ENCODE measurements at regions not wholly inside any gene's neighbourhood (a gene's known extent, or its start where the extent isn't known, plus 50 kb on each side); places are given as distances from the start of the nearest gene placed in this dataset.

DNA sequence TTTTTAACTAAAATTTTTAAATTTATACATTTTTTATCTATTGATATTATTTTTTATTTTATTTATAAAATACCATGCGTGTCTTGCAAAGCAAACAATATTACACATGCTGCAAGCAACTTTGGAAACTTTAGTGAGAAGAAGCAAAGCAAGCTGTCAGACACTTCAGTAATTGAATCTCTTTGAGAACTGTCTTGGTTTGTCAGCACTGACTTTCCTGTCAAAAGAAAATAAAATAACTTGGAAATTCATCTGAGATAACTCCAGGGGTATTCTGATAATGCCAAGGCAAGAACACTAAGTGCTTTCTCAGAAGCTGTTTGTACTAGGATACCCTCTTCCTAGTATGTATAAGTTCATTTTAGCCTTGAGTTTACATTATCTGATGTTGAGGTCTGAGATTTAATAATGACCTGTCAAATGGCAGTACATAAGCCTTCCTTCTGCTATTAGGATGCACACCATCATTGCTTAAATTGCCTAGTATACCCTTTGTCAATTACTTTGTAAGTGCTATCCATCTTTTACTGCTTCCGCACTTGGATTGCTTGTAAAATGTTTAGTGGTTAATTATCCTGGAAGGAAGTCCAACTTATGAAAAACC is 624.2 kb upstream of the AGA start:
- no peak for DNase-seq

DNA sequence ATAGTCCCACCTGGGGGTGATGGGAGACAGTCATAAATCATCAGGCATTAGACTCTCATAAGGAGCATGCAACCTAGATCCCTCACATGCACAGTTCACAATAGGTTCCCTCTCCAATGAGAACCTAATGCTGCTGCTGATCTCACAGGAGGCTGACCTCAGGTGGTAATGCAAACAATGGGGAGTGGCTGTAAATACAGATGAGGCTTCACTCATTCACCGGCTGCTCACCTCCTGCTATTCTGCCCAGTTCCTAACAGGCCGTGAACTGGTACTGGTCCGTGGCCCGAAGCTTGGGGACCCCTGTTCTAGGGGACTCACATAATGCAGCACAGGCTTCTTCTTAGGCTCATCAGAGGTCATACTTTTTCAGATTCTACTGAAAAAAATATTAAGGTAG is 625.9 kb upstream of the AGA start:
- no peak for DNase-seq

DNA sequence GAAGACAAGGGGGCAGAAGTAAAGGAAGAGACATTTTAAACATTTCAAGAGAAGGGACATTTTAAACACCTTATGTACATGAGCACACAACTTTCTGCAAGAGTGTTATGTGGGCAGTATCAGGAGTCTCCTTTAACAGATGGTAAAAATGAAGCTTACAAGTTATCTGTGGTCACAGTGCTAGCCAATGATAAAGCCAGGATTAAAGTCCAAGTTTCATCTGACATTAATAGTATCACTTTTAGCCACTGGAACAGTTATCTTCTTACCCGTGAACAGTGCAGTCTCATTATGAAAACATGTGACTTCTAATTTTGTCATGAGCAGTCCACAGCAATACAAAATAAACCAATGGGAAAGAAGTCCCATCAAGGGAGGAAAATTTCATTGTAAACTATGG is 627.9 kb upstream of the AGA start:
- no peak for DNase-seq

DNA sequence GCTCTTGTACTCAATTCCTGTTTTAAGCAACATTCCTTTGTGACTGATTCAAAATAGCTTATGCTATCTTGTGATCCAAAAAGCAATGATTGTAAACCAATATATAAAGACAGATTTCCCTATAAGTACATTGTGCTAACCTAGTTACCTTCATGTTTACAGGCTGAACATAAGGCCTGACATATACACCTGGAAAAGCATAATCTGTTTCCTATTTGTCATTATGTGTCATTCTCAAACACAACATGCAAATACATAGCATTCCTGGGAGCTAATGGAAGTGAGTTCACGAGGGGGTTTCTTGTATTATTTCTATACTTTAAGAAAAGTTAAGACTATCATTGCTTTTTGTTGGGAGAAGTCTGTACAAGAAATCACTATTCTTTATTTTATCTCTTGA is 638.1 kb upstream of the AGA start:
- DNase-seq = no peak

DNA sequence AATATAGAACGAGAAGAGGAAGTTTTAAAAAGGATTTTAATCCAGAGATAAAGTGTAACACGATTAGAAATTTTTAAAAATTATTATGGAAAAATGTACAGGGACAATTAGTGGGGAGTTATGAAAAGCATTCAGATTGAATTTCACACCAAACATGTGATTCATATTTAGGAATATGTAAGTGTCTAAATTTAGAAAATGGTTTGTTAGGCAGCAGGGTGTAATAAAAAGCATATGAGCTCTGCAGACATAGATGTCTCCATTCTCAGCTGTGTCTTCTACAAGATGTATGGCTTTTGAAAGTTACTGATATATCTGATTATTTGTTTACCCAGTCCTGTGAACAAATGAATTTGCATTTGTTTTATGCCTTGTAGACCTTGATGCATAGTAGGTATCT is 638.9 kb upstream of the AGA start:
- no peak for DNase-seq

DNA sequence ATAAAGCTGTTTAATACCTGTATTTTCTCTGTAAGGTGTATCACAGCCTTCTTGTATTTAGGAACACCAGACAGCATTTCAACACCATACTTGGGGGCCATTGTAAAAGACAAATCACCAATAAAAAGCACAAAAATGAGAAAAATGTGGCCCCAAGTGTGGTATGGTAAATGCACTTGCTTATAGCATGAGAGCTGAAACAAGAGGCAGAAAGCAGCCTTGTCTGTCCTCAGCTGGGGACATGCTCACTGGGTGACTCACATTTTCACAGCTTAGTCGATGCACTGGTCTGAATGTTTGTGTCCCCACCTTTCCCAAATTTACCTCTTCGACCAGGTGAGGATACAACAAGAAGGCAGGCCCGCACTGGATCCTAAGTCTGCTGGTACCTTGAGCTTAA is 639.7 kb upstream of the AGA start:
- no peak for DNase-seq

DNA sequence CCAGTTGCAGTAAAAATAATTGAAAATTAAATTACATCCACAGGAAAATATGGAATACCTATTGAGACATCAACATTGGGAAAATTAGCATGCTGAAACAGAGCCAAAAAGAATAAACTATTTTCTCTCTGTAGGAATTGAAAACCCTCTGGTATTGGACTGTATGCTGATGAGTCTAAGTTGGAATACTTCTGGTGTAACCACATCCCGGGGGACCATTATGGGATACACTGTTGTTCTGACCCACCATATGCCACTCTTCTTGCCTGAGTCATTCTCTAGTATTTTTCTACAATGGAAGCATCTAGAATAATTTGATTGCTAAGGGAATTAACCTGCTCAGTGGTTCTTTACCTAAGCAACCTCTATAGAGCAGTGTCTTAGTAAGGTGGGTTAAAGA is 640.7 kb upstream of the AGA start:
- no peak for DNase-seq

DNA sequence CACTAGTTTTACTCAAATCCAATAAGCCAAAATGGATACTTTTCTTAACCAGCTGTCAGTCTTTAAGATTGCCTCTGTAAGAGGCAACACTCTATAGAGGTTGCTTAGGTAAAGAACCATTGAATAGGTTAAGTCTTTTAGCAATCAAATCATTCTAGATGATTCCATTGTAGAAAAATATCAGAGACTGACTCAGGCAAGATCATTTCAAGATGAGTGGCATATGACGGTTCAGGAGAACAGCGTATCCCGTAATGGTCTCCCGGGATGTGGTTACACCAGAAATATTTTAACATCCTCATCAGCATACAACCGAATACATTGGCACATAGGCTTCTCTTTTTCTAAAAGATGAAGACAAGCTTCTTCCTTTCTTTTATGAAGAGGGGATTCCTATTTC is 641.7 kb upstream of the AGA start:
- no peak for DNase-seq

DNA sequence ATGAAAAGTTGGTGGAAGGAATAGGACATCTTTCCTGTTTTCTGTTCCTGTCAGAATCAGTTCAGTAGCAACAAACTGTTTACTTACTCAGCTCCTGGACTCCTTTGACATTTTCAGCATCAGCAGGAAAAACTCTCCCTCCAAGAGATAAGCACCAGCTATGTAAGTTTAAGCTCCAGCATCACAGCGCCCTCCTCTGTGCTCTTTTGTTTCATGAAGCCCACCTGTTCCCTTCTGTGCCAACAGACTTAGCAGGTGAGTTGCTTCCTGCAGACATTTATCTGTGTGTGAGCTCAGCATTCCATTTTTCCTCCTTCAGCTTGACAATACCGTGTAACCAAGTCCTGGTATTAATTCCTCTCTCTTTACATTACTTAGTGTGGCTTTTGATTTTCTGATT is 644.1 kb upstream of the AGA start:
- DNase-seq = no peak

DNA sequence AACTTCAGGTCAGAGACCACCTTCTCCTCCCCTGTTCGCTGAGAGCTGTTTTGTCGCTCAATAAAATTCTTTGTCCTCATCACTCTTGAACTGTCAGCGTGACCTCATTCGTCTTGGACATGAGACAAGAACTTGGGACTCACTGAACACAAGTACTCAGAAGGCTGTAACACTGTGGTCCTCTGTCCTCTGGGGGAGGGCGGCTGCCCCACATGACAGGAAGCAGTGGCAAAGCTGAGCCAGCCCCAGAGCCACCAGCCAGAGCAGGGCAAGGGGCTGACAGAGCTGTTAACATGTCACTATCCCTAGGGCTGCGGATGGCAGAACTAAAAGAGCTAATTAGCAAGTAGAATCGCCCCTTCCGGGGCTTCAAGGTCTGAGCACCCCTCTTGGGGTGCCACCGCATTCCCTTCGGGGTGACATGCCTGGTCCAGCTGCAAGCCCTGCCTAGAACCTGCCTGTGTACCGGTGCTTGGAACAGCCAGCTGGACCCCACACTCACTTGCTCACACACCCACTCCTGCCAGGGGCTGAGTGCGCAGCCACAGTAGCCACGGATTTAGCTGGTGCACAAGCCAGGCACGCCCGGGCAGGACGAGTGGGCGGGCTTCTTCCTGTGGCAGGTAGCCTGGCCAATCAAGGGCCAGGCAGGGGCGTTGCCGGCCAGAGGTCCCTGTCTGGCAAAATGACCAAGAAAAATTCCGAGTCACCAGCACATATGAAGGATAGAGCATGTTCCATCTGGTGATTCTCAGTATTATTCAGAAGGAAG is 648.6 kb upstream of the AGA start:
- DNase-seq = no peak

DNA sequence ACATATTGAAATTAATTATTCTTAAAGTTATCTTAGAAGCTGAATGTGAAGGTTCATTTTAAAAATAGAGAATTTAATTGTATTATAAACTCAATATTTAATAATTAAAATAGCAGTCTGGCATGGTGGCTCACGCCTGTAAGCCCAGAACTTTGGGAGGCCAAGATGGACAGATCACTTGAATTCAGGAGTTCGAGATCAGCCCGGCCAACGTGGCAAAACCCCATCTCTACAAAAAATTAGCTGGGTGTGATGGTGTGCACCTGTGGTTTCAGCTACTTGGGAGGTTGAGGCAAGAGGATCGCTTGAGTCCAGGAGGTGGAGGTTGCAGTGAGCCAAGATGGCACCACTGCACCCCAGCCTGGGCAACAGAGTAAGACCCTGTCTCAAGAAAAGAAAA is 659.9 kb upstream of the AGA start:
- no peak for DNase-seq

DNA sequence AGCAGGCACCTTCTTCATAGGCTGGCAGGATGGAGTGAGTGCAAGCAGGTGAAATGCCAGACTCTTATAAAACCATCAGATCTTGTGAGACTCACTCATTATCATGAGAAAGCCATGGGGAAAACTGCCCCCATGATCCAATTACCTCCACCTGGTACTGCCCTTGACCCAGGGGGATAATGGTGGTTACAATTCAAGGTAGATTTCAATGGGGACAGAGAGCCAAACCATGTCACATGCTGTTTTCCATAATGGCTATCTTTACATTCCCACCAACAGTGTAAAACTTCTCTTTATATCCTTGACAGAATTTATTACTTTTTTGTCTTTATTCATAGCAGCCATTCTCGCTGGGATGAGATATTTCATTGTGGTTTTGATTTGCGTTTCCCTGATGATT is 663.0 kb upstream of the AGA start:
- DNase-seq = no peak

DNA sequence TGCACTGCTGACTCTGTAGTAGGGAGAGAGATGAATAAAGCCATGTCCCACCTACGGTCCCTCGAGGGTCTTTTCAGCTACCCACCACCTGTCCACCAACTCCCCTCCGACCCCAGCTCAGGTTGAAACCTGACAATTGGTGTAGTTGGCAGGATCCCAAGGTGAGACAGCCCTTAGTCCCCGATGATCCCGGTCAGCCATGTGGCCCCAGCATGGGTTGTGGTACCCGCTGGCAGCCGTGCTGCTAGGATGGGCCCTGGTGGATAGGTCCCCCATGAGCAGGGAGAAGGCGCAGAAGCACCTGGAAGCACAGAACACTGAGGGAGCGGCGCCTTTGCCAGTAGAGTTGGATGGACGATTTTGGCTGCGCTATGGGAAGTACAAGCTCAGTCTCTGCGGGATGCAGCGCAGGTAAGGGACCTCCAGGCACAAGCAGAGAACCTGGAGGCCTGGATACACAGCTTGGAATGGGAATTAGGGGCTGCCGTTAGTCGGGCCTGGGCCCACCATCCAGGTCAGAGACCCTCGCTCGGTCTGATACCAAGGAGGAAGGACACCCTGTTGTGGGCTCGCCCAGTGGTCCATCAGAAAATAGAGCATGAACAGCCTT is 694.6 kb upstream of the AGA start:
- DNase-seq = no peak

DNA sequence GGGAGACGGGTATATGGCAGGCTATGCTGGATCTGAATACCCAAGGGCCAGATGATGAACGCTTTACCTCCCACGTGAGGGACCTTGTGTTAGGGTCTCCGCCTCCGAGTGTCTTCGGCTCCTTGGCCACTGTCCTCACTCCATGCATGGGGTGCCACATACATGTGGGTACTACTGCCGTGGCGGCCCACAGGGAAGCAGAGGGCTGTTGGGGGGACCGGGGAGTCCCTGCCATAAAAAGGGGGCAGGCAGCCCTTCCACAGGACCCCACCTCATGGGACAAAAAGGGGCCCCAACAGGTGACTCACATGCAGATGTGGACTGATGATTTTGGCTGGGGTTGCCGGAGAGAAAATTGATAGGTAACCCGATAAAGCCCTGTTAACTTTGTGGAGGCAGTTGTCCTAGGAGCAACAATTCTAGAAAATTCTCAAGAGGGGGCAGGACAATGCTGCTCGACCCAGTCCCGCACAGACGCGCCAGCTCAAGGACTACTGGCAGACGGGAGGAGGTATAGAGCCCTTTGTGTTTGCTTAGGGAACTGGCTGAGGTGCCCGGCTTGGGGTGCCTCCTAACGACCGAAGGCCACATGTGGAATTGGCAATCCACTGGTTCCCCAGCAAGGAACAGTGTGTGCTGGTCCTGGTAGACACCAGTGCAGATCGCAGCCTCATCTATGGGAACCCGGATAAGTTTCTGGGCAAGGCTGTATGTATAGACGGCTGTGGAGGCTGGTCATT is 695.7 kb upstream of the AGA start:
- DNase-seq = no peak

DNA sequence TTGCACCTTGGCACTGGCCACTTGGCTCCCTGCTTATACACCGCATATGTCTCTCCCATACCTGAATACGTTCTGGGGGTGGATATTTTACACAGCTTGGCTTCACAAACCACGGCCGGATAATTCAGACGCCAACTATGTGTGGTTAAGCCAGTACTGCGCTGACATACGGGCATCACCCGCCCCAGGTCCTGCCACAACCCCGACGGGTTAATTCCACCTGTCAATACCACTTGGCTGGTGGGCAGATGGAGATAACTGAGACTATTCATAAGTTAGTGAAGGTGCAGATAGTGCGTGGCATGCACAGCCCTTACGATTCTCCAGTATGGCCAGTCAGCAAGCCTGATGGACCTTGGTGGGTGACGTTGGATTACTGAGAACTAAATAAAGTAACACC is 696.3 kb upstream of the AGA start:
- no peak for DNase-seq

DNA sequence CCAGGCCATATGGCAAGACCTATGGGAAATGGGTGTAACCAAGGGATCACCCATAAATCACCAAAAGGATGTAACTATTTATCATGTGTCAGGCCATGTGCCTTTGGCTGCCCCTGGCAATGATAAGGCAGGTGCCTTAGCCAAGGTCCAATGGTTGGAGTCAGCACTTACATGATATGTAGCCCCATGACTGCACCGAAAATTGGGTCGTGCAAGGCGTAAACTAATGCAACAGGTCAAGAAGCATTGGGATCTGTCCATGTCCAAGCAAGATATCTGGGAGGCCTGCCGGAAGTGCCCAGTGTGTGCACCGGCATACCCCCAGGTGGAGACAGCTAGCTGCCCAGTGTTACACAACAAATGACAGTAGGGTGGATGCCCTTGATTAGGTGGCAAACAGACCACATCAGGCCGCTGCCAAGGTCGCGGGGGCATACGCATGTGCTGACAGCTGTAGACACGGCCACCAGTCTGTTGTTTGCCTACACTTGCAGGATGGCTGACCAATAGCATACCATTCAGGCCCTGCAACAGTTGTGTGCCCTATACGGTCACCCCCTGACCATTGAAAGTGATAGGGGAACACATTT is 698.2 kb upstream of the AGA start:
- no peak for DNase-seq

DNA sequence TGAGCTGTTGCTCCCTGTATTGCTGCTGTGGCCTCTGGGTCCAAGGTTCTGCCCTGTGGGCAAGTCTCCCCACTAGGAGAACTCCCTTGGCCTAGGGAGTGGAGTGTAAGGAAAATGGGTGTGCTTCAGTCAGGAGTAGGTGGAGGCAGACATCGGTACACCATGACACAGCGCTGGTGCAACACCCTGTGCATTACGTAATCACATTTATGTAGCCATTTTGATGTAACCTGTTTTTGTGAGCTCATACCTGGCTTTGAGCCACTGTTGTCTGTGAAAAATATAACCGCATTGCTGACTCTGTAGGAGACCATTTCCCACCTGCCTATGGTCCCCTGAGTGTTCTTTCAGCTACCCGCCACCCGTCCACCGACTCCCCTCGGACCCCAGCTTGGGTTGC is 700.5 kb upstream of the AGA start:
- no peak for DNase-seq

DNA sequence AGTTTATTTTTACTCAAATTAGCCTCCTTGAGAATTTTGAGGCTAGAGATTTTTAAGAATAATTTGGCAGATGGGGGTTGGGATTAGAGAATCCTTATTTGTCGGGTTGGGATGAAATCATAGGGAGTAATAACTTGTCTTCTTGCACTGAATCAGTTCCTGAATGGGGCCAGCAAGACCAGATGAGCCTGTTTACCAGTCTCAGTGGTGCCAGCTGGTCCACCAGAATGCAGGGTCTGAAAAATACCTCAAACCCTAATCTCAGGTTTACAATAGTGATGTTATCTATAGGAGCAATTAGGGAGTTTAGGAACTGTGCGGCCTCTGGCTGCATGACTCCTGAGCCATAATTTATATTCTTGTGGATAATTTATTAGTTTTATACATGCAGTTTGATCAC is 705.9 kb upstream of the AGA start:
- DNase-seq = no peak

DNA sequence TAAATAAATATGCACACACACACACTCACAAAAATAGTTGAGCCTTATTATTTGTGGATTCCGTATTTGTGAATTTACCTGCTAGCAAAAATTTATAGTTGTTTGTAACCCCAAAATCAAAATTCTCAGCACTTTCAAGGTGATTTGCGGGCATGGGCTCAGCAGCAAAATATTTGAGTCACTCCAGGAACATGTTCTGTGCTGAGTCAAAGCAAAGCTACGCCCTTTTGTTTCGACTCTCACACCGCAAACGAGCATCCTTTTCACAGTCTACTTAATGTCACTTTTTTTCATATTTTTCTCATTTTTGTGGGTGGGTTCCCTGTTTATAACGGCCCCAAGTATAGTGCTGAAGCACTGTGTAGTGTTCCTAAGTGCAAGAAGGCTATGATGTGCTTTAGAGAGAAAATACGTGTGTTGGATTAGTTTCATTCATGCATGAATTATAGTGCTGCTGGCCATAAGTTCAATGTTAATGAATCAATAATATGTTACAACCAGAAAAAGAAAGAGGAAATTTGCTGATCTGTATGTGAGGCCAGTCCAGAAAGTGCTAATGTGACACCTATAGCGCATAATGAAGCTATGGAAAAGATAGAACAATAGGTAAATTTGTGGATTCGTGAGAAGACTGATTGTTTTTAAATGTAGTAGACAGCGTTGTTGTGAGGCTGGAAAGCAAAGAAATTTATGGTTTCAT is 723.2 kb upstream of the AGA start:
- no peak for DNase-seq

DNA sequence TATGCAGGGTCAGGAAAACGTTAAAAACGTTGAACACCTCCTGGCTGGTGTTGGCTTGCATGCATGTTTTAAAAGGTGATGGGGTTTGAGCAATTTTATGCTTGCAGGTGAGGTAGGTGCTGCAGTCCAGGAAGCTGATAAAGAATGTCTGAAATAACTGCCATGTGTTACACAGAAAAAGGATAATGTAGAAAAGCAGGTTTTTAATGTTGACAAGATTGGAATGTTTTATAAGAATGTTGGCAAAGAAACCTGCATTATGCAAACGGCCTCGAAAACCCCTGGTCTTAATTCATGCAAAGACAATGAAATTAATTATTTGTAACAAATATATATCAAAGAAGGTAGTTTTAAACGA is 723.7 kb upstream of the AGA start:
- DNase-seq = no peak

DNA sequence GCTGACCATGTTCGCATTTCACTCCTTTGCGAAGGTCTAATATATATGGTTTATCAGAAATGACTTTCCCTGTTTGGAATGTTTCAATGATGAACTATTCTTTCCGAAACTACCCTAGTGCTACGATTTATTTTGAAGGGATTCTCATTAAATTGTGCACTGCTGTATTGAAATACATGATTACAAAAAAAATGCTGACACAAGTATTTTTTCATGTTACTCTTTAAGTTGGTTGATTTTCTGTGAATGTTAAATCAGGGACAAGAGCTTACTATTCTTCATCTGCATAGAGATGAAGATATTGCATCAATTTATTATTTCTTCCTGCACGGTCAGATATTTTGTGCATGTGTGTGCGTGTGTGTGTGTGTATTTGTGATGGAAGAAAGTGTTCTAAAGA is 731.5 kb upstream of the AGA start:
- no peak for DNase-seq

DNA sequence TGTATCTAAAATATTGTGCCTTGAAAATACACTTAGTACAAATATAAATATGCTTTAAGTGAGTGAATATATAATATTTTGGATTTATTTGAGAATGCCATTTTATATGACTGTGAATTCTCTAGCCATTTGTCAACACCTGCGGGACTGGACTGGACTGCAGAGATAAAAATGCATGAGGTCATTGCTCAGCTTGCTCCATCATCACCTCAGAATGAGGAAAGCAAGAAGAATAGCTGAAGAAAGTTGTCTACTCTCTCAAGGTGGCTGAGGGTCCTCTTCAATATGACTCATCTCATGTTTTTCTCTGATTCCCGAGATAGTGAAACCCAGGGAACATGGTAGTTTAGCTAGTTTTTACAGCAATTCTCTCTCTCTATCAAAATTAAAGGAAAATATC is 732.5 kb upstream of the AGA start:
- DNase-seq = no peak

DNA sequence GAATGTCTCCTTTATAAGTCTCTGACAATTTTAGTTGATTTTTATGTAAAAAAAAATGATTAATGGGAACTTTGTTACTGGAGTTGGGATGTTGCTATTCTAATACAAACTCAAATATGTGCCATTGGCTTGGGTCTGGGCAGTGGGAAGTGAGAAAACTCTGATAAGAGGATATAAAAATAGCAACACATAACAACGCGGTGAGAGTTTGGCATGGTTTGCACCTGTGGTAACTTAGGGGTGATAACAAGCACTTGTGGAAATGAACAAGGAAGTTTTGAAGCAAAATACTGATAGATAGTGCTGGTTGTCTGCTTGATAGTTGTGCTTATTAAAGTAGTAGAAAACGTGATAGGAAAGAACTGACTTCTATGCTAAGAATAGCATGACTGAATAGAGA is 743.3 kb upstream of the AGA start:
- DNase-seq = no peak
